Activated naive CD8-positive, alpha-beta T cell treated with anti-CD3 and anti-CD28 coated beads for 36 hours (primary cell): ENCODE measurements at regions not wholly inside any gene's neighbourhood (a gene's known extent, or its start where the extent isn't known, plus 50 kb on each side); places are given as distances from the start of the nearest gene placed in this dataset.

ENCODE experiments used
- DNase-seq: peaks from one replicate; pipeline ENCODE4 v3.0.0; 2021
- H3K27ac Mint-ChIP-seq: one replicate; pipeline ENCODE4 v1.8.0; 2022; ENCODE audit warnings: mild to moderate bottlenecking, moderate library complexity, mixed read lengths
- H3K27me3 Mint-ChIP-seq: one replicate; pipeline ENCODE4 v1.8.0; 2022; ENCODE audit warnings: mild to moderate bottlenecking, mixed read lengths
- H3K36me3 Mint-ChIP-seq: one replicate; pipeline ENCODE4 v1.8.0; 2021; ENCODE audit warnings: mild to moderate bottlenecking, mixed read lengths
- H3K4me1 Mint-ChIP-seq: one replicate; pipeline ENCODE4 v1.8.0; 2021; ENCODE audit warnings: mixed read lengths
- H3K4me3 Mint-ChIP-seq: one replicate; pipeline ENCODE4 v1.8.0; 2022; ENCODE audit warnings: mild to moderate bottlenecking, moderate library complexity, mixed read lengths
- H3K9me3 Mint-ChIP-seq: one replicate; pipeline ENCODE4 v1.8.0; 2022; ENCODE audit warnings: mixed read lengths

- peaks cover 7% of the 10 kb centered on the region for H3K36me3 Mint-ChIP-seq
- DNase-seq = no peak
- H3K27me3 Mint-ChIP-seq = peaks cover 7% of the 10 kb centered on the region
- peaks cover 7% of the 10 kb centered on the region for H3K4me1 Mint-ChIP-seq
- H3K9me3 Mint-ChIP-seq = no peaks in the 10 kb centered on the region
- no peak overlapping the region for H3K4me3 Mint-ChIP-seq
- H3K27ac Mint-ChIP-seq = no peak overlapping the region
These were observed 117.6 kb upstream of the SPATA13 start for GRCh38 chr13:24042710-24043440.

DNA sequence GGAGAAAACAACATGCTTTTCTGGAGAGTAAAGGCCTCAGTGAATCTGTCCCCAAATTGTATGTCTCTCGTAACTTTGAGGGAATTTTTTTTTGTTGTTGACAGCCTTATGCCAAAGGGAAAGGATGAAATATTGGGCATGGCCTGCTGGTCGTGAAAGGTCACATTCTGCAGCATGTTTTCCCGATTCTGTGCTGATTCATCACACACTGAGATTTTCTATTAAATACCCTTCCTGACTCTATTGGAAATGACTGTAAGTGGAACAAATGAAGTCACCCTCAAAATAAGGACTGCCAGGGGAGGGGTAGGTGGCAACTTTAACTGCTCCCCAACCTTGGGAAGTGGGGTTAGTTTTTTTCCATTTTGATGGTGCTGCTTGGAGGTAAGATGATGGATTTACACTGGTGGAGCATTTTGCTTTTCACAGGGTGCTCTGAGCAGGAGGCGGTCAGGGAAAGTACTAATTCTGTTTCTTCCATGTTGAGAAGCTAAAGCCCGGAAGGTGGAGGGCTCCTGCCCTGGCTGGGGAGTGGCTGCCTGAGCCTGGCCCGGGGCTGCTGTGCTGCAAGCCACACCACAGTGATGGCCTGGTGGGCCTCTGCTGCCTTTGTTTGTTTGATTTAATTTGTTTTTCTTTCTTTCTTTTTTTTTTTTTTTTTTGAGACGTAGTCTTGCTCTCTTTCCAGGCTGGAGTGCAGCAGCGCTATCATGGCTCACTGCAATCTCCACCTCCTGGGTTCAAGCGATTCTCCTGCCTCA is 116.8 kb upstream of the SPATA13 start:
- H3K27me3 Mint-ChIP-seq = peaks cover 3% of the 10 kb centered on the region
- H3K4me3 Mint-ChIP-seq = no peak overlapping the region
- no peaks in the 10 kb centered on the region for H3K9me3 Mint-ChIP-seq
- peaks cover 7% of the 10 kb centered on the region for H3K36me3 Mint-ChIP-seq
- no peak for DNase-seq
- H3K4me1 Mint-ChIP-seq = peaks cover 5% of the 10 kb centered on the region
- no peak overlapping the region for H3K27ac Mint-ChIP-seq

DNA sequence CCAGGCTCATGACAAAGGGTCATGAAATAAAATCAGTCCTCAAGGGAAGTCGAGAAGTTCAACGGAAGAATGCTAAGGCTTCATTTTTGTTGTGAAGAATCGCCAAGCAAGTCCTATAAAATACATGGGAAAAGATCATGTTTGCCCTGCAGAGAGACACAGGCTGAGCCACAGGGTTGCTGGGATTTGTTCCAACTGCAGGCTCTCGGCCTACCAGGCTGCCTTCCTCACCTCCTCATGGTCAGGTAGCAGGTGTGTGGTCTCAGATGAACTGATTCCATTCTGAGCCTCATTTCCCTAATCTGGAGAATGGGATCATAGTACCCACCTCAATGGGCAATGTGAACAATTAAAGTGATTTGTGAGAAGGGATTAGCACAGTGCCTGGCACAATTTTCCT is 114.9 kb upstream of the SPATA13 start:
- H3K4me3 Mint-ChIP-seq = no peak overlapping the region
- DNase-seq = no peak
- H3K36me3 Mint-ChIP-seq = peaks cover 7% of the 10 kb centered on the region
- H3K4me1 Mint-ChIP-seq = peaks cover 5% of the 10 kb centered on the region
- no peak overlapping the region for H3K27ac Mint-ChIP-seq
- H3K9me3 Mint-ChIP-seq = no peaks in the 10 kb centered on the region
- H3K27me3 Mint-ChIP-seq = peaks cover 3% of the 10 kb centered on the region

DNA sequence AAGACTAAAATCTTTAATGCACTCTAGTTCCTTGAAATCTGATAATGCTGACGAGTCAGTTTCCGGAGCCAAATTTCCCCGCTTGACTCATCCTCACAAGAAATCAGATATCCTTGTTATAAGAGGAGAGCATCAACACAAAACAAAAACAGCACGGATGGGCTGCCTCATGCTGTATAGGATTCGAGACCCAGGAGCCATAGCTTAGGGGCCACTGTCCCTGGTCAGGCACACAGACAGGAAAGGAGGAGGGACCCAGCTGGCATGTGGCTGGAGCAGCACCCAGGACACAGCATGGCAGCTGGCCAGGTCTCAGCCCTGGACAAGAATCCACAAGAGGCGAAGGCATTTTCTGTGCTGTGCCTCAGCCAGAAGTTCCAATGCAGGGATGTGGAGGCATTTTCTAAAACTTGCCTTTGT is 110.2 kb upstream of the SPATA13 start:
- DNase-seq = no peak
- H3K27me3 Mint-ChIP-seq = no peaks in the 10 kb centered on the region

DNA sequence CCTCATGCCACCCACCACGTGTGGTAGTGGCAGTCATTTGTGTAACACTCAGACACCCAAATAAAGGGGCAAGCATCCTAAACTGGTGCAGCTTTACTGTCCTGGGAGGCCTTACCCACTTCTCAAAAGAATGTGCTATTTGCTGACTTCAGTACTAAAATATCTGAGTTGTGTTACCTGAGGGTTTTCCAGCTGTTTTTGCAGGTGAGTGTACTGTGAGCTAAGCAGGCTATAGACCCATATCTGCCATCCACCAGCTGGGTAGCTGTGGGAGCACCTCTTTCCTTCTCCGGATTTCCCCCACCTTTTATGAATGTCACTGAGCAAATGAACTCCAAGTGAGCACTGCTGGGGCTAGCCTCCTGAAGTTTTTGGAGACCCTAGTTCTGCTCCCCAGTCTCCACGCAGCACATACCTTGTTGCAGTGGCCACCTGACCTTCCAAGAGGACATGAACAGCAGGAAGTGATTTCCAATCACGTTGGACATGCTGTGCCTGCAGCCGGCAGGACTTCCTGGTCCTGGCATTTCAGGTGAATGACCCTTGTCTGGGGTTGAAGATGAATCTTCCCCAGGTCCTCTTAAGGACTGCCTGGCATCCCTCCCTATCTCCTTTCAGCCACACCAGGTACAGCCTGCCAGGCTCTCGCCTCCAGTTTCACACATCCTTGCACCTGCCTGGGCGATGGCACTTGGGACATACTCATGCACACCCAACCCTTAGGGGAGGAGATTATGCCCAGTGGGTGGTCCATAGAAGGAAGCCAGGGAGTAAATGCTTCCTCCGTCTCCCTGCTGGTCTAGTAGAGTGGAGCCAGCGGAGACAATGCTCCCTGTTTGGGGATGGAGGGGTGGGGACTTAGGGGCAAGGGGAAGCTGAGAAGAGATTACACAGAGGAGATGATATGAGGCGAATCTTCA is 109.5 kb upstream of the SPATA13 start:
- no peak overlapping the region for H3K27ac Mint-ChIP-seq
- H3K4me3 Mint-ChIP-seq = no peak overlapping the region
- H3K27me3 Mint-ChIP-seq = no peaks in the 10 kb centered on the region
- H3K36me3 Mint-ChIP-seq = peaks cover 7% of the 10 kb centered on the region
- DNase-seq = no peak
- H3K9me3 Mint-ChIP-seq = no peaks in the 10 kb centered on the region
- peaks cover 8% of the 10 kb centered on the region for H3K4me1 Mint-ChIP-seq

More for the DNA sequence above, 110.2 kb upstream of the SPATA13 start:
- H3K4me1 Mint-ChIP-seq = peaks cover 8% of the 10 kb centered on the region
- H3K4me3 Mint-ChIP-seq = no peak overlapping the region
- H3K9me3 Mint-ChIP-seq = no peaks in the 10 kb centered on the region
- H3K27ac Mint-ChIP-seq = no peak overlapping the region
- H3K36me3 Mint-ChIP-seq = peaks cover 7% of the 10 kb centered on the region

DNA sequence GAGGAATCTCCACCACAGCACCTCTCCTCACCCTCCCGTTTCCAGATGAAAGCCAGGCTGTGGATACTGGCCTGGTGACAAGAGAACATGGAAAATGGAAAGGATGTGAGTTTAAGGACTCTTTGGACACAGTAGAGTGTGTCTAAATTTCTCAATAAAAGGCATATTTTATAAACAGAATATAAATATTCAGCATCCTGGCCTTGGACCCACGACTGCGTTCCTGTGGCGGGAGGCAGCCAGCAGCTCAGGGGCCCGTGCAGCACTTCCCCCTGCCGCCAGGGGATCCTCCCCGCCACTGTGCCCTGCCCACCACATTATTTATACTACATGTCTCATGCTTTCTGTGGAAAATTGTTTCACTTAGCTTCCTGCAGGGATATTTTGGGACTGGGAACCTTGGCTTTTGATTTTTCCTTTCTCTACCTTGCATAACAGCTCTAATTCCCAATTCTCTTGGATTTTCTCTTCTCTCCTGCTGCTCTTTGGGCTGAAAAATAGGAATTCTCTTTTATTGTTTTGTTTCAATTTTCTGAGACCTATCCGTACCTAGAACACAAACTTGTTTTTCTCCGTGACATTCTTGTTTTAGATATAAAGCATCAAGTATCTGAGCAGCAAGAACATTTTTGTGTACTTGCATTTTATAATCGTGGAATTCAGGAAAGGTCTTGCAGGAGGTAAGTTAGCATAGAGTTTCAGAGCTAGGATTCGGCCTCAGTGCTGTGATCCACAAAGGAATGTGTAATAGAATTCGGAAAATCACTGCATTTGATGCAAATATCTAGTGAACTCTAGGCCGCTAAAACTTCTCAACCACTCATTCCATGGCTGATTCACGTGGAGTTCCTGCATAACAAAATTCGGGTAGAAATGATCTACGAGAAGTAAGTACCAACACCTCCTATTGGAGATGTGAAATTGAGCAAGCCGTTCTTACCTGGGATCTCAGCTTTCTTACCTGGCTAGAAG is 107.7 kb upstream of the SPATA13 start:
- no peak for DNase-seq
- Mint-ChIP-seq H3K36me3 (no peaks in the 10 kb centered on the region), H3K4me3 (no peak overlapping the region), H3K27me3 (no peaks in the 10 kb centered on the region), H3K9me3 (no peaks in the 10 kb centered on the region), H3K4me1 (peaks cover 8% of the 10 kb centered on the region), H3K27ac (no peak overlapping the region)

DNA sequence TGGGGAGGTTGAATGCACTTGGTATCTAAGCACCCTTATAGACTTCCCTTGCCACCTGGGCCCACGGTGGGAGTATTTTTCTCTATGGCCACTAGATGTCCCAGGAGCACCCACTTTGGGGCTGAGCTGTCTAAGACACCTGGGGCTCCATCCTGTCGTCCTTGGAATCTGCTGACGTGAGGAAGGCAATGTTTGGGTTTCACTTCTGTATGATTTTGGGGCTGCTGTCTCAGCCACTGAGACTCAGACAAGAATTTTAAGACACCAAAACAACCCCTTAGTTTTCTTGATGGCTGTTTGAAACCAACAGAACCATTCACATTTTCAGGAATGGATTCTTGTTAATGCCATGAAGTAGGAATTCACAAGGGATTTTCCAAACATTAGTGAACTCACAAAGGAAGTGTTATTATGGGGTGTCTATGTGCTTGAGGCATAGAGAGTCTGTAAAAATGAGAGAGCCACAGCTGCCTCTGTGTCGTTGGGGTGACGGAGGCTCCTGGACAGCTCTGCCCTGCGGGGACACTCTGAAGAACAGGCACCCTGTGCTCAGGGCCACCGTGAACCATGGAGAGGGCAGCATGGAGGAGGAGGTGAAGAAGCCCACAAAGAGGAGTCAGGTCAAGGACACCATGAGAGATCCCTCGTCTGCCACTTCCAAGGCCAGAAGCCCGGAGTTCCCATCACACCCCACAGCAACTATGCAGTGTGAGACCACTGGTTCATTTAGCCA is 106.8 kb upstream of the SPATA13 start:
- Mint-ChIP-seq H3K27me3 (no peaks in the 10 kb centered on the region), H3K9me3 (no peaks in the 10 kb centered on the region), H3K4me3 (no peak overlapping the region), H3K36me3 (no peaks in the 10 kb centered on the region), H3K4me1 (peaks cover 8% of the 10 kb centered on the region), H3K27ac (no peak overlapping the region)
- DNase-seq = peak; percentile 59

DNA sequence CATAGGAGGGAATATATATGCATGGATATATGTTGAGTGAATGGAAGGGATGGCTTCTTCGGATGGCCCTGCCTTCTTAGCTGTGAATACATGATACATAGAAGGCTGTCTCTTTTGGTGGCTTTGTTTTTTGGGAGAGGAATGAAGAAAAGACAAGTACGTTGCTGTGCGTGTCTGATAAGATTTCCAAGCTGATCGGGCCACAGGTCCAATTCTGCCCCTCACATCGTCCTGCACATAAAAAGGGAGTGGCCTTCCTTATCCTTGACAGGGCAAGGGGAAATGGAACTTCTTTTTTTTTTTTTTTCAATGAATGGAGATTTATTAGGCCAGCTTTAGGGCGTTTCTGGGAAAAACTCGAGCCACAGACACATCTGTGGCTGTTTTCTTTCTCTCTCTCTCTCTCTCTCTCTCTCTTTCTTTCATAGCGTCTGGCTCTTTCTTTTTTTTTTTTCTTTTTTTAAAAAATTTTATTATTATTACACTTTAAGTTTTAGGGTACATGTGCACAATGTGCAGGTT is 103.8 kb upstream of the SPATA13 start:
- H3K4me1 Mint-ChIP-seq = peaks cover 8% of the 10 kb centered on the region
- no peaks in the 10 kb centered on the region for H3K27me3 Mint-ChIP-seq
- no peak overlapping the region for H3K27ac Mint-ChIP-seq
- no peak for DNase-seq
- H3K36me3 Mint-ChIP-seq = no peaks in the 10 kb centered on the region
- H3K4me3 Mint-ChIP-seq = no peak overlapping the region
- no peaks in the 10 kb centered on the region for H3K9me3 Mint-ChIP-seq

DNA sequence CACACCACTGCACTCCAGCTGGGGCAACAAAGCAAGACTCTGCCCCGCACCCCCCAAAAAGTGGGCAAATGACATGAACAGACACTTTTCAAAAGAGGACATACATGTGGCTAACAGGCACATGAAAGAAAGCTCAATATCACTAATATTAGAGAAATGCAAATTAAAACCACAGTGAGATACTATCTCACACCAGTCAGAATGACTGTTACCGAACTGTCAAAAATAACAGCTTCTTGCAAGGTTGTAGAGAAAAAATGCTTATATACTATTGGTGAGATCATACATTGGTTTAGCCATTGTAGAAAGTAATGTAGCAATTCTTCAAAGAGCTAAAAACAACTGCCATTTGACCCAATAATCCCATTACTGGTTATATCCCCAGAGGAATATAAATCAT is 99.5 kb upstream of the SPATA13 start:
- DNase-seq = no peak
- peaks cover 25% of the 10 kb centered on the region for H3K4me1 Mint-ChIP-seq
- no peaks in the 10 kb centered on the region for H3K9me3 Mint-ChIP-seq
- H3K27me3 Mint-ChIP-seq = no peaks in the 10 kb centered on the region
- H3K4me3 Mint-ChIP-seq = no peak overlapping the region
- H3K36me3 Mint-ChIP-seq = no peaks in the 10 kb centered on the region
- no peak overlapping the region for H3K27ac Mint-ChIP-seq

DNA sequence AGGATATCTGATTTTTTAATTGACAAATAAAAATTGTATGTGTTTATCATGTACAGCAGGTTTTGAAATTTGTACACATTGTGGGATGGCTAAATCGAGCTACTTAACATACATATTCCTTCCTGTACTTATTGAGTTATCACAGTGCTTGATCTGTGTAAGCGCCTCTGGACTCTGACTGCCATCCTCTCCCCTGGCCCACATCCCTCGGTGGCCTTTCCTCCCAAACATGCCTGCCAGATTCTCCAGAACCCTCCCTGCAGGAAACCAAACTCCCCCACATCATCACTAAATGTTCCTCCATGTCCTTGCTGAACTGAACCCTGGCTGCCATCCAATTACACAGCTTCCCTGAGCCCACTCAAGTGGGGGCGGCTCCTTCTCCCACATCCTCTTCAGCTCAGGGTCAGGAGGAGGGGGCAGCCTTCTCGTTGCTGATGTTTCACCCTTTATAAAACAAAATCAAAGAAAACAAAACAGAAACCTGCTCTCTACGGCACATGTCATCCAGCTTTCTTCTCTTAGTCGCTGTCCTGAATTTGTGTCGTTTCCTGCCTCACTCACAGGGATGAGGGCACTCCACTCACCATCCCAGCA is 97.1 kb upstream of the SPATA13 start:
- Mint-ChIP-seq H3K4me1 (peaks cover 25% of the 10 kb centered on the region), H3K9me3 (no peaks in the 10 kb centered on the region)

DNA sequence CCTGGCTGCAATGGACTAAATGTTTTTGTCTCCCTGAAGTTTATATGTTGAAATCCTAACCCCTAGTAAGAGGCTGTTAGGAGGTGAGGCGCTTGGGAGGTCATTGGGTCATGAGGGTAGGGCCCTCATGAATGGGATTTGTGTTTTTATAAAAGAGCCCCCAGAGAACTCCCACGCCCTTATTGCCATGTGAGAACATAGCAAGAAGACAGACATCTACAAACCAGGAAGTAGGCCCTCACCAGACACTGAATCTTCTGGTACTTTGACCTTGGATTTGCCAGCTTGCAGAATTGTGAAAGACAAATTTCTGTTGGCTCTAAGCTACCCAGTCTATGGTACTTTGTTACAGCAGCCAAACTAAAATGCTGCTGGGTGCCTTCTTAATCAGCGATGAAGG is 96.1 kb upstream of the SPATA13 start:
- DNase-seq = no peak
- Mint-ChIP-seq H3K36me3 (no peaks in the 10 kb centered on the region), H3K27me3 (no peaks in the 10 kb centered on the region), H3K27ac (no peak overlapping the region), H3K4me1 (peaks cover 25% of the 10 kb centered on the region), H3K4me3 (no peak overlapping the region), H3K9me3 (no peaks in the 10 kb centered on the region)

More for the DNA sequence above, 97.1 kb upstream of the SPATA13 start:
- no peaks in the 10 kb centered on the region for H3K27me3 Mint-ChIP-seq
- peak overlapping the region; percentile 45 for H3K4me3 Mint-ChIP-seq
- H3K27ac Mint-ChIP-seq = peak overlapping the region; percentile 62
- DNase-seq = peak; percentile 25
- H3K36me3 Mint-ChIP-seq = no peaks in the 10 kb centered on the region

DNA sequence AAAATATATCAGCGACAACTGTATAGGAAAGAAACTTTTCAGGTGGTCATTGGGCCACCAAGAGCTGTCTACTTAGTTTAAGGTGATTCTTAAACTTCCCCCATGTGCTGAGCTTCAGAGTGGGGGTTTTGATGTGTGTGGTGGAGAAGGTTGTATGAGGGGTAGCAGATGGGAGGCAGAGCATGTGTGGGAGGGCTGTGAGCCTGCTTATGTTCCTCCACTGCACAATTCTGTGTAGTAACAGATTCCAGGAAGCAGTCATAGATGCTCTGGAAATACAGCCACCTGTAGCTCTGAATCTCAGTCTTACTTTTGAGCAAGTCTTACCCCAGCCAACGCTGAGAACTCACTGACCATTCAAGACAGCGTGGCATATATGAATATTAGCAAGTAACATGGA is 95.3 kb upstream of the SPATA13 start:
- H3K4me3 Mint-ChIP-seq = no peak overlapping the region
- H3K27ac Mint-ChIP-seq = no peak overlapping the region
- no peak for DNase-seq
- H3K9me3 Mint-ChIP-seq = no peaks in the 10 kb centered on the region
- peaks cover 25% of the 10 kb centered on the region for H3K4me1 Mint-ChIP-seq
- no peaks in the 10 kb centered on the region for H3K27me3 Mint-ChIP-seq
- no peaks in the 10 kb centered on the region for H3K36me3 Mint-ChIP-seq
